Stimulated activated CD4-positive, alpha-beta T cell treated with anti-CD3 and anti-CD28 coated beads, Interleukin-1b, Interleukin-23, amount 100 ng/mL, for 24 hours (primary cell): ENCODE measurements at regions not wholly inside any gene's neighbourhood (a gene's known extent, or its start where the extent isn't known, plus 50 kb on each side); places are given as distances from the start of the nearest gene placed in this dataset.

Experiments
- DNase-seq, 4 experiments: peaks; one replicate each; pipeline ENCODE4 v3.0.0-alpha.2; 2020; ENCODE audit warnings: low read depth in 4 of 4, low spot score in 1 of 4

- no peak for DNase-seq
These were observed 101.3 kb upstream of the TBX20 start for GRCh38 chr7:35355199-35355598.

DNA sequence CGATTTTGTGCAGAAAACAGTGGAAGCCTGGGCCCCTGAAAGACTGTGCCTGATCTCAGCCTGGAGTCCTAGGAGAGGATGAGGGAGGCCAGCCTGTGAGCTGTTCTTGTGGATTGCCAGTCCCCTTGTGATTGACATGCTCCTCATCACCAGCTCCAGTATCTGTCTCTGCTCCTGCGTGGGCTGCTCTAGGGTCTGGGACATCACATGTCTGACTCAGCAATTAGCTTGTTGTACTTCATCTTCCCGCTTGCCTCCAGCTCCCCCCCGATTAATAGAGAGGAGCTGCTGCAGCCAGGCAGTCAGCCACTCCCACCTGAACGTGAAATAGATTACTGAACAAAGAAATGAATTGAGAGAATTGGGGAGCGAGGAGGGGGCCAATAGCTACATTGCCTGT is 99.6 kb upstream of the TBX20 start:
- DNase-seq = no peak

GRCh38 chr7:35351466-35351865 is 97.6 kb upstream of the TBX20 start:
- no peak for DNase-seq

DNA sequence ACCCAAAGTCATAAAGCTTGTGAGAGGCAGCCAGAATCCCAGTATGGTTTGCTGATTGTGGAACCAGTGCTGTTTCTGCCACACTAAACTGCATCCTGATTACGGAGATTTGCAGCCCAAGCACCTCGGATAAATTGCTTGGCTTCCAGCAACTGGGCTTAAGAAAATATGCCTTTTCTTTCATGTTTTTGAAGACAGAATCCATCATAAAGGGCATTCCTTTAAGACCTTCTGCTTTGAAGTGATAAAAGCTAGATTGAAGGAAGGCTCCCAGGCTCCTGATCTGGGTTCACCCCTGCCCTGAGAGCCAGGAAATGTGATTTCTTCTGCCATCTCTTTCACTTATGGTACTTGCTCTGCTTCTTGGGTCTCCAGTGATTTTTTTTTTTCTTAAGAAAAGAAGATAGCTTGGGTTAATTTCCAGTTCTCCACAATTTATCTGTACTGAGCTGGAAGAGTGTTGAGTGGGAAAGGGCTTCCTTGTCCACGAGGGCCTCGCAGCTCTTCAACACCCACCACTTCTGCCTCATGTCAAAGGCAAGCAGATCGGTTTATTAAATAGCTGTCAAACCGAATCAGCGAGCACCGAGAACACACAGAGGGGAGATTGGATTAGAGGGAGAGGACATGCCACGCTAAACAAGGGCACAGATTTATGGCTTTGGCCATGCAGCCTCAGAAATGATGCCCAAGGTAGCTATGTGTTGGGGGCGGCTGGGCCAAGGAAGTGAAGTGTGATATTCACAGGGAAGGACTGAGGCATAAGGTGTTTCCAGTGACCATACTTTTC is 94.9 kb upstream of the TBX20 start:
- no peak for DNase-seq

- no peak for DNase-seq
These were observed 88.9 kb upstream of the TBX20 start for GRCh38 chr7:35342786-35343185.

DNA sequence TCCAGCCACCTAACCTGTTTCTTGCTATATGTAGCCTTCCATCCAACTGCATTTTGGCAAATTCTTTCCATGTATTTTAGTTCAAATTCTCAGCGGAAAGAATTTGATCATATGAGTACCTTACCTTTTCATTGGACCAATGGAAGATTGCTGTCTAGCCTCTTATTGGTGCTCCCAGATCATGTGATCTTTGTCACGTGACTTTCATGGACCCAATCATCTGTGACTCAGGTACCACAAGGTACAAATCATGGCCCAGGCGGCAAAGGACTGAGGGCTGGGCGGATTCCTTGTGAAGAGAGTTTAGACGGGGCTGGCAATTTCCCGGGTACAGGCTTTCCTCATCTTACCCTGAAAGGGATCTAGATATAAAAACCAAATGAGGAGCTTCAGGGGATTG is 85.9 kb upstream of the TBX20 start:
- no peak for DNase-seq

- no peak for DNase-seq
These were observed 82.5 kb upstream of the TBX20 start for GRCh38 chr7:35336444-35336843.

- no peak for DNase-seq
These were observed 80.6 kb upstream of the TBX20 start for GRCh38 chr7:35334506-35334905.

DNA sequence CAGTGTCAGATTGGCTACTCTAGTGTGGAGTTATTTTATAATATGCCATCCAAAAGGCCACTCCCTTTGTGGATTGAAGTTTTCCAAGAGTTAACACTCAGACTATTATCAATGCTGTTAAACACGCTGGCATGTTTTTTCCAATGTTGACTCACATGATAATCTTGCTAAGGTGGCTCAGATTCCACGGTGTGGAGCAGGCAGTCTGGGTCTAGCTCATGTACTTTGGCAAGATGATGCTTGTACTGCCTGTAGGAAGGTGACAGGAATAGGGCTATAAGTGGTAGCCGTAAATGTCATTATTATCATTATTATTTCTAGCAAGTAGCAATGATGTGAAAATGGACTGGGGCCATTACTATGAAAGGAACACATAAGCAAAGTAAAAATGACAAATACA is 79.4 kb upstream of the TBX20 start:
- no peak for DNase-seq

GRCh38 chr7:35331730-35332678 is 78.1 kb upstream of the TBX20 start:
- no peak for DNase-seq

DNA sequence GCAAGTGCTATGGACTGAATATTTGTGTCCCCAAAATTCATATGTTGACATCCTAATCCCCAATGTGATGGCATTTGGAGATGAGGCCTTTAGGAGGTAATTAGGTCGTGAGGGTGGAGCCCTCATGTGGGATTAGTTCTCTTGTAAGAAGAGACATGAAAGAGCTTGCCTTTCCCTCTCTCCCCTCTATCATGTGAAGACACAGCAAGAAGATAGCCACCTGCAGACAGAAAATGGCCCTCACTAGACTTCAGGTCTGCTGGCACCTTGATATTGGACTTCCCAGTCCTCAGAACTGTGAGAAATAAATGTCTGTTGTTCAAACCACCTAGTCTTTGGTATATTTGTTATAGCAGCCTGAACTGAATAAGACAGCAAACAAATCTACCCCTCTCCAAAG is 75.1 kb upstream of the TBX20 start:
- no peak for DNase-seq

- no peak for DNase-seq
These were observed 65.7 kb upstream of the TBX20 start for GRCh38 chr7:35319606-35320005.

DNA sequence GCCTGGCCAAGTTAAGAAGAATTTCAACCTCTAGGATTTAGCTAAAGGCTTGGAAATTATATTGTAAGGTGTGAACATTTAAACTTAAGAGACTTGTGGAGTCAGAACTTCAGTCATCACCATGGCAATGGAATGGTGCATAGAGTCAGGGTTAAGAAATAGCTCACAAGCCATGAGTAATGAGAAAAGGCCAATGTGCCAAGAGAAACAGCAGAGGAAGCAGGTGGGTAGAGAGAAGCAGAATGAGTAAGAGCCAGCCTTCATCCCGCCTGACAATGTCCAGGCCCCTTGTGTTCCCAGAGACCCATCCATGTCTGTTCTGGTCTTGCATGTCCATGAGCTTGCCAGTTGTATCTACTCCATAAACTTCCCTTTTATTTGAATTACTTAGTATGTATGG is 62.6 kb upstream of the TBX20 start:
- DNase-seq = no peak

- DNase-seq = no peak
These were observed 61.6 kb upstream of the TBX20 start for GRCh38 chr7:35315517-35315916.

- no peak for DNase-seq
These were observed 60.5 kb upstream of the TBX20 start for GRCh38 chr7:35314354-35314753.

- no peak for DNase-seq
These were observed 59.7 kb upstream of the TBX20 start for GRCh38 chr7:35313575-35313974.
